NCI-H2171 (cell line): ENCODE measurements at regions not wholly inside any gene's neighbourhood (a gene's known extent, or its start where the extent isn't known, plus 50 kb on each side); places are given as distances from the start of the nearest gene placed in this dataset.
"Not testable (repeated sequence)": the region's sequence is repeated elsewhere in the genome, so short reads cannot be mapped to it uniquely, and the experiment has no call there.

Source experiments
- DNase-seq: peaks from one replicate; lab custom pipeline; 2025; lab: John Stamatoyannopoulos, UW

DNA sequence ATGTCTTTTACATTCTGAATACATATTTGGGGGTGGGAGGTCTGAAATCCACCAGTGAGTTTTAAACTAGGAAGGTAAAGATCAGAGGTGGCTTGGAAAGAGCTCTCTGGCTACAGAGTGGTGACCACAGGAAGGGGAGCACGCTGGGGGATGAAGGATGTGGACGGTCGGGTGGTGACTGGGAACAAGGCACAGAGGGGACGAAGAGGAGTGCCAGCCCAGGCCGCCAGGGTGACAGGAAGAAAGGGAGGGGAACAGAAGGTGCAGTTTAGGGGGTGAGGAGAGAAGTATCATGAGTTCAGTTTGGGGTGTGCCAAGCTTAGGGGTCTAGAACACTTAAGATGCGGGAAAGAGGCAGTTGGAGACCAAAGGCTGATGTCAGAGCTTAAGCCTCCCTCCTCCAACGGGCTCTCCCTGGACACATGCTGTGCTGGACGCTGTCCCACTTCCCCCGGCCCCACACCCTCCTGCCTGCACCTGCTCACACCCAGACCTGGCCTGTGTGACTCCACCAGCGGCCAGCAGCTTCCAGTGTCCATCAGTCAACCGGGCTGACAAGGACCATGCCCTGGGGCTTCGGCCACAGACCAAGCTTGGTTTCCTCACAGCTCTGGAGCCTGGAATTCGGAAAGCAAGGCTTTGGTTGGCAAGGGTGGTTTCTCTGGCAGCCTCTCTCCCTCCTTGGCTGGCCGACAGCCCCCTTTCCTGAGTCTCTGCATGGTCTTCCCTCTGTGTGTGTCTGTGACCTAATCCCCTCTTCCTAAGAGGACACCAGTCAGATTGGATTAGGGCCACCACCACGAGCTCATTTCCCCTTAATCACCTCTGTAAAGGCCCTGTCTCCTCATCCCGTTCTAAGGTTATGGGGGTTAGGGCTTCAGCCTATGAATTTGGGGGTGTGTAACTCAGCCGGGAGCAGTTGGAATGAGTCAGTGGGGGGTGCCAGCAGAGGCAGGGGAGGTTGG, 120.4 kb upstream of the IQSEC1 start:
- DNase-seq = no peak

- no peak for DNase-seq
Measured at GRCh38 chr3:13192471-13193213, 119.4 kb upstream of the IQSEC1 start.

GRCh38 chr3:13191016-13191415, 117.8 kb upstream of the IQSEC1 start:
- DNase-seq = no peak

DNA sequence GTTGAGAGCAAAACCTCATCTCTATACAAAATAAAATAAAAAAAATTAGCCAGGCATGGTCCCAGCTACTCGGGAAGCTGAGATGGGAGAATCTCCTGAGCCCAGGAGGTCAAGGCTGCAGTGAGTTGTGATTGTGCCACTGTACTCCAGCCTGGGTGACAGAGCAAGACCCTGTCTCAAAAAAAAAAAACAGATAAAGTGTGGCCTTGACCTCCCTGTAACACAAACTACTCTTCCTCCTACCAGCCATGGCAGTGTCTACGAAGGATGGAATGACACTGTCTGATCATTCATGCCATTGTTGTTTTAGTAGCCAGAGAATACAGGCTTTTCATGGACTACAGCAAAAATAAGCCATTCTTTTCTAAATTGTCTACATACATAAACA, 117.1 kb upstream of the IQSEC1 start:
- no peak for DNase-seq

- DNase-seq = no peak
Measured at GRCh38 chr3:13189639-13190377, 116.6 kb upstream of the IQSEC1 start.

DNA sequence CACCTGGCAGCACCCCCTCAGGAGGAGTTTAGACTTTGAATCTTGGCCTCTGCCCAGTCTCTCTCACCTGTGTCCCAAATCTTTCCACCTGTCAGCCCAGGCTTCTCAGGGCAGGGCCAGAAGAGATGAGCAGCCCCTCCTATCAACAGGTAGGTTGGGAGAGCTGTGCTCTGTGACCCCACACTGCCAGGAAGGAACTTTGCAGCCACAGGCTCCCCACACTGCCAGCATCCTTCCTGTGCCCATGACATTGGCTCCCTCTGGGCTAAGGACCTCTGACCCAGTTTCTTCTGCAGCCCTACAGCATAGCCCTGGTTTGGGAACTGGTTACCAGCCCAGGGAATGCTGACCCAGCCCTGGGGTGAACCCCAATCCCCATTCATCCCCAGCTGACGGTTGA, 115.7 kb upstream of the IQSEC1 start:
- DNase-seq = no peak

DNA sequence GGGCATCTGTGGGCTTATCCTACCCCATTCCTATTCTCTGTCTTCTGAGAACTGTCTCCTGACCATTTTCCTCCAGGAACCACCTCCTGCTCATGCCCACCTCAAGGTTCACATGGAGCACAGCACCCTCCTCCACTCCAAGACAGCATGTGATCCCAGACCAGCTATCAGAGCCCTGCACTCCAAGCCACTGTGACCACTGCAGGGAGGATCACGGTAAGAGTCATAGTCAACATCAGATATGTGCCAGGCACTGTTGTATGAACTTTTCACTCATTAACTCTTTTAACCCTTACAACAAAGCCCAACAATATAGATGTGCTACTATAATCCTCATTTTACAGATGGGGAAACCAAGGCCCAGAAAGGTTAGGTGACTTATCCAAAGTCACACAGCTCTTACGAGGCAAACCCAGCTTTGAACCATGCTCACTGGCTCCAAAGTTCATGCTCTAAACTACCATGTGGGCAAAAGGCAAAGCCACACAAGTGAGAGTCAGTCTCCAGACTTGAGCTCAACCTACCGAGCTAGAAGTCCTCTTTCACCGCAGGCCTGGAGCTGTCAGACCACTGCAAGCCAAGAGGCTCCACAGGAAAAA, 115.1 kb upstream of the IQSEC1 start:
- no peak for DNase-seq

GRCh38 chr3:13187593-13187992, 114.4 kb upstream of the IQSEC1 start:
- no peak for DNase-seq

DNA sequence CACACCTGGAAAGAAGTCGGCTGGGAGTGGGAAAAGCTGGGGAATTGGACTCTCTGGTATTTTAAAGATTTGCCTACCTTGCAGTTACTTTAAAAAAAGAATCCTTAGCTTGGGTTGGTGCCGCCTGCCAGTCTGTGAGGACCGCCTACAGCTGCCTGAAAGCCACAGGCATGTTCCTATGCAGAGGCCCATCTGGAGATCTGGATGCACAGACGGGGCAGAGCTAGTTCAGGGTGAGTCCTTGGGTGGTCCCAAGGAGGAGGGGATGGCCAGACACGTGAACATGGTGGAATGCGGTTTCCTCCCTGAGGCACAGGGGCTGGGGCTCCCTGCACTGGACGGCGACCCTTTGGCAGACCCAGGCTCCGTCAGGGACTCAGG, 113.2 kb upstream of the IQSEC1 start:
- DNase-seq = no peak

DNA sequence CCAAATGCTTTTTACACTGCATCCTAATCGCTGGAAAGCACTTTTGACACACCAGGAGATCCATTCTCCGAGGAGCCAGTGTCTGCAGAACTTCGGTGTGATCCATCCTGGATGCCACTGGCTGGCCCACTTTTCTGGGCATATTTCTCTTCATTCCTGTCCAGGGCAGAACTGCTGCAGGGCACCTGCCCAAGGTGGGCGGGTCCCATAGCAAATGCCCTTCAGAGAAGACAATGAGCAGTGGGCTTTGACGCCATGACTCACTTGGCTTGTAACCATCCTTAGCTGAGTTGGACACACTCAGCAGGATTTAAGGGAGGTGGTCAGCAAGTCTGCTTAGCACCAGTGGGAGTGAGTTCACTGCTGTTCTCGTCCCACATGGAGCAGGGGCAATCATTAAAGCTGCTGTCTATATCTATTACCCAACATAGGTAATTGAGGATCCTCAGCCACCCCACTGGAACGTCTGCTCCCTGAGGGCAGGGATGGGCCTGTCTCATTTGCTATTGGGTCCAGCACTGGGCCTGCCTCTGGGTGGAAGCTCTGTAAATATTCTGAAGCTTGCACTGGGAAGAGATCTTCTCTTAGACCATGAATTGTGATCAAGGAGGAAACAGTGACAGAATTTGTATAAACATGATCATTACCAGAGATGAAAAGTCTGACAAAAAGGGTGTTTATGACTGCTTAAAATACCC, 112.7 kb upstream of the IQSEC1 start:
- no peak for DNase-seq

GRCh38 chr3:13179582-13180210, 106.5 kb upstream of the IQSEC1 start:
- DNase-seq = not testable (repeated sequence)

GRCh38 chr3:13179181-13179580, 106.0 kb upstream of the IQSEC1 start:
- DNase-seq = no peak

- no peak for DNase-seq
Measured at GRCh38 chr3:13178107-13178506, 104.9 kb upstream of the IQSEC1 start.

GRCh38 chr3:13177641-13178040, 104.4 kb upstream of the IQSEC1 start:
- DNase-seq = no peak

- DNase-seq = no peak
Measured at GRCh38 chr3:13177236-13177635, 104.0 kb upstream of the IQSEC1 start.

DNA sequence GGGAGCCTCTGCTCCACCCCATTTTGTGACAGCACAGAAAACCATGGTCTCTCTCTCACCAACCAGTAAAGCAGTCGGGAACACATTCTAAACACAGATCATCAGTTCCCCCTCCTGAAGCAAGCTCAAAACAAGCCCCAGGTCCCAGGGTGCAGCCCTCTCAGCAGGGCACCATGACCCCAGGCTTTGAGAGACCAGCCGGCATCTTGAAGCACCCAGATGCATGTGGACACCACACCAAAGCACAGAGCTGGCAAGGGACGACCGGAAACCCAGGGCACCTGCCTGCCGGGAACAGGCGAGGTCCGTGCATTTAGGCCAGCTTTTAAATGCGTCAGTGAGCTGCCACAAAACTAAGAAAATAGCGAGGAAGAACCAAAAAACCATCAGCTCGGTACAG, 103.2 kb upstream of the IQSEC1 start:
- no peak for DNase-seq

GRCh38 chr3:13174803-13175135, 101.5 kb upstream of the IQSEC1 start:
- DNase-seq = no peak

GRCh38 chr3:13174011-13174802, 101.0 kb upstream of the IQSEC1 start:
- no peak for DNase-seq

- no peak for DNase-seq
Measured at GRCh38 chr3:13173186-13173585, 100.0 kb upstream of the IQSEC1 start.

GRCh38 chr3:13172644-13173013, 99.4 kb upstream of the IQSEC1 start:
- no peak for DNase-seq
